ENCODE measurements at regions not wholly inside any gene's neighbourhood (a gene's known extent, or its start where the extent isn't known, plus 50 kb on each side); places are given as distances from the start of the nearest gene placed in this dataset.

GRCh38 chr12:25906651-25907340 lies 51.7 kb upstream of the RASSF8 start:
- TF ChIP-seq ZFX (IDR thresholded peaks at IDR 0.05) (no peak), CTCF (conservative IDR thresholded peaks at IDR 0.05) (no peak)
- no peak overlapping the region for H3K27ac ChIP-seq

Data from C4-2B (cell line).